SK-N-SH treated with all-trans-retinoic acid at 6 μM for 48 hours (cell line): ENCODE measurements at regions not wholly inside any gene's neighbourhood (a gene's known extent, or its start where the extent isn't known, plus 50 kb on each side); places are given as distances from the start of the nearest gene placed in this dataset.

Source experiments
- GLIS3 ChIP-seq: fragments of 250-450 bp; sonication (Bioruptor Pico); IDR thresholded peaks from 2 replicates; pipeline ENCODE4 v1.5.0; 2020; ENCODE audit warnings: mild to moderate bottlenecking, moderate library complexity
- ZC3H10 ChIP-seq: fragments of 250-450 bp; sonication (Bioruptor Pico); IDR thresholded peaks from 2 replicates; pipeline ENCODE4 v1.5.1; 2021; ENCODE audit warnings: mild to moderate bottlenecking, moderate library complexity
- ZFP30 ChIP-seq: fragments of 450-650 bp; formaldehyde crosslinking; IDR thresholded peaks from 2 replicates; pipeline ENCODE4 v1.5.0; 2022; ENCODE audit warnings: mild to moderate bottlenecking, moderate library complexity

GRCh38 chr9:89853161-89853560 lies 248.3 kb downstream of the GADD45G start:
- no peak for TF ChIP-seq ZFP30 (CRISPR knock-in tag)
- no peak for TF ChIP-seq ZC3H10 (CRISPR knock-in tag)
- no peak for TF ChIP-seq GLIS3 (CRISPR knock-in tag)
